ENCODE measurements at regions not wholly inside any gene's neighbourhood (a gene's known extent, or its start where the extent isn't known, plus 50 kb on each side); places are given as distances from the start of the nearest gene placed in this dataset.

GRCh38 chr18:64334748-64335147 is 185.9 kb upstream of the LINC00305 start:
- H3K27me3 ChIP-seq (ENCODE audit: control insufficient read depth, extremely low read depth, insufficient read depth, low read length): no peaks in the 10 kb centered on the region

GRCh38 chr18:64333584-64333983 is 184.7 kb upstream of the LINC00305 start:
- H3K4me2 ChIP-seq (ENCODE audit: control insufficient read depth, extremely low read depth, insufficient read depth, low read depth, low read length): no peak overlapping the region
- no peaks in the 10 kb centered on the region for H3K9me3 ChIP-seq (ENCODE audit: control insufficient read depth, low read depth, low read length)
- FAIRE-seq (no peak), DNase-seq (ENCODE audit: low read depth, low spot score) (no peak)
- no peak overlapping the region for H2AFZ ChIP-seq (ENCODE audit: control insufficient read depth, low read length)
- no peaks in the 10 kb centered on the region for H3K27me3 ChIP-seq (ENCODE audit: control insufficient read depth, extremely low read depth, insufficient read depth, low read length)
- H3K4me1 ChIP-seq (ENCODE audit: control insufficient read depth, extremely low read depth, insufficient read depth, low read length): no peaks in the 10 kb centered on the region
- H3K79me2 ChIP-seq (ENCODE audit: control insufficient read depth, insufficient read depth, low read length): no peaks in the 10 kb centered on the region
- H3K36me3 ChIP-seq (ENCODE audit: control insufficient read depth in 2 of 2, extremely low read depth in 1 of 2, insufficient read depth in 2 of 2, low read length in 2 of 2): no peaks in the 10 kb centered on the region
- H3K4me3 ChIP-seq (ENCODE audit: control insufficient read depth in 2 of 3, extremely low read depth in 1 of 3, insufficient read depth in 2 of 3, low read depth in 1 of 3, low read length in 3 of 3): no peak overlapping the region
- no peaks in the 10 kb centered on the region for H4K20me1 ChIP-seq (ENCODE audit: control insufficient read depth, extremely low read depth, insufficient read depth, low read length)
- H3K27ac ChIP-seq (ENCODE audit: control insufficient read depth, insufficient read depth, low read length): no peak overlapping the region
- no peaks in the 10 kb centered on the region for H3K9me1 ChIP-seq (ENCODE audit: control insufficient read depth, extremely low read depth, insufficient read depth, low read length)
- dilution Hi-C loops (cut with MboI; ENCODE audit: extremely low pct_ligation_motif_present, low sequenced_read_pairs): no loop called here
- H3K9ac ChIP-seq (ENCODE audit: control insufficient read depth, extremely low read depth, insufficient read depth, low read length): no peak overlapping the region
- no peak for TF ChIP-seq EZH2 (IDR thresholded peaks at IDR 0.05; ENCODE audit: low read length)
- TF ChIP-seq CTCF (optimal IDR thresholded peaks at IDR 0.05 in 1 of 3, IDR thresholded peaks at IDR 0.05 in 1 of 3, conservative IDR thresholded peaks at IDR 0.05 in 1 of 3; ENCODE audit: extremely low read depth in 1 of 3, insufficient read depth in 2 of 3, low read length in 3 of 3): no peak

More at GRCh38 chr18:64334748-64335147, 185.9 kb upstream of the LINC00305 start:
- no peaks in the 10 kb centered on the region for H3K4me1 ChIP-seq (ENCODE audit: control insufficient read depth, extremely low read depth, insufficient read depth, low read length)
- H3K79me2 ChIP-seq (ENCODE audit: control insufficient read depth, insufficient read depth, low read length): no peaks in the 10 kb centered on the region
- no peak for TF ChIP-seq EZH2 (IDR thresholded peaks at IDR 0.05; ENCODE audit: low read length)
- TF ChIP-seq CTCF (optimal IDR thresholded peaks at IDR 0.05 in 1 of 3, IDR thresholded peaks at IDR 0.05 in 1 of 3, conservative IDR thresholded peaks at IDR 0.05 in 1 of 3; ENCODE audit: extremely low read depth in 1 of 3, insufficient read depth in 2 of 3, low read length in 3 of 3): no peak
- no peak overlapping the region for H3K27ac ChIP-seq (ENCODE audit: control insufficient read depth, insufficient read depth, low read length)
- DNase-seq (ENCODE audit: low read depth, low spot score) (no peak), FAIRE-seq (no peak)
- H4K20me1 ChIP-seq (ENCODE audit: control insufficient read depth, extremely low read depth, insufficient read depth, low read length): no peaks in the 10 kb centered on the region
- H3K4me2 ChIP-seq (ENCODE audit: control insufficient read depth, extremely low read depth, insufficient read depth, low read depth, low read length): no peak overlapping the region
- no peaks in the 10 kb centered on the region for H3K9me3 ChIP-seq (ENCODE audit: control insufficient read depth, low read depth, low read length)
- dilution Hi-C loops (cut with MboI; ENCODE audit: extremely low pct_ligation_motif_present, low sequenced_read_pairs): no loop called here
- no peaks in the 10 kb centered on the region for H3K36me3 ChIP-seq (ENCODE audit: control insufficient read depth in 2 of 2, extremely low read depth in 1 of 2, insufficient read depth in 2 of 2, low read length in 2 of 2)
- H3K9me1 ChIP-seq (ENCODE audit: control insufficient read depth, extremely low read depth, insufficient read depth, low read length): no peaks in the 10 kb centered on the region
- no peak overlapping the region for H3K4me3 ChIP-seq (ENCODE audit: control insufficient read depth in 2 of 3, extremely low read depth in 1 of 3, insufficient read depth in 2 of 3, low read depth in 1 of 3, low read length in 3 of 3)
- H3K9ac ChIP-seq (ENCODE audit: control insufficient read depth, extremely low read depth, insufficient read depth, low read length): no peak overlapping the region
- no peak overlapping the region for H2AFZ ChIP-seq (ENCODE audit: control insufficient read depth, low read length)

All from keratinocyte (primary cell).